H1 (cell line): ENCODE measurements at regions not wholly inside any gene's neighbourhood (a gene's known extent, or its start where the extent isn't known, plus 50 kb on each side); places are given as distances from the start of the nearest gene placed in this dataset.

Experiments
- CTCF ChIA-PET: fragments of 300-600 bp; sonication (Branson Sonifier 250); formaldehyde crosslinking; loops from one replicate; lab custom pipeline; 2021; ENCODE audit not compliant: partially characterized antibody; lab: Charles Lee
- POLR2A ChIA-PET: fragments of 300-600 bp; sonication (Branson Sonifier 250); formaldehyde crosslinking; loops from one replicate; lab custom pipeline; 2021; ENCODE audit warnings: inconsistent platforms; ENCODE audit not compliant: partially characterized antibody; lab: Charles Lee
- DNase-seq, 2 experiments: peaks; one replicate each; pipeline versions ENCODE4 v3.0.0 to v3.0.0-alpha.2; 2010 to 2022; ENCODE audit warnings: low spot score in 2 of 2, low read depth in 1 of 2, mixed read lengths in 1 of 2
- FAIRE-seq: peaks from 2 replicates; lab custom pipeline; 2011; peaks lifted over from hg19 to GRCh38; lab: Jason Lieb, UNC
- H2AFZ ChIP-seq: 2 replicates; pipeline ENCODE4 v1.8.1; 2012; ENCODE audit warnings: low read length, inconsistent platforms
- H2AK5ac ChIP-seq: 2 replicates; pipeline ENCODE4 v1.6.1; 2013; ENCODE audit warnings: low read depth, low read length
- H2BK120ac ChIP-seq: replicated peaks from 2 replicates; pipeline ENCODE3; 2013; ENCODE audit warnings: low read depth, low read length, inconsistent platforms
- H2BK12ac ChIP-seq: 2 replicates; pipeline ENCODE4 v1.6.1; 2013; ENCODE audit warnings: low read depth, low read length
- H2BK15ac ChIP-seq: 2 replicates; pipeline ENCODE4 v1.6.1; 2013; ENCODE audit warnings: low read length
- H2BK20ac ChIP-seq: 2 replicates; pipeline ENCODE4 v1.6.1; 2013; ENCODE audit warnings: low read length
- H2BK5ac ChIP-seq: 2 replicates; pipeline ENCODE4 v1.6.1; 2013; ENCODE audit warnings: low read depth, low read length
- H3K14ac ChIP-seq: 2 replicates; pipeline ENCODE4 v1.6.1; 2013; ENCODE audit warnings: inconsistent platforms; ENCODE audit not compliant: insufficient read length
- H3K18ac ChIP-seq: 2 replicates; pipeline ENCODE4 v1.6.1; 2013; ENCODE audit warnings: low read length; ENCODE audit errors: extremely low read depth
- H3K23ac ChIP-seq: 2 replicates; pipeline ENCODE4 v1.6.1; 2013; ENCODE audit warnings: inconsistent platforms; ENCODE audit not compliant: insufficient read length
- H3K23me2 ChIP-seq: 2 replicates; pipeline ENCODE4 v1.6.1; 2013; ENCODE audit warnings: low read depth, low read length
- H3K27ac ChIP-seq: 2 replicates; pipeline ENCODE4 v1.6.1; 2011; ENCODE audit warnings: low read depth, low read length, inconsistent platforms
- H3K27me3 ChIP-seq, 4 experiments: replicated peaks in 1 of 4; 1 replicate in 1 of 4; 2 replicates in 3 of 4; pipeline versions ENCODE4 v1.6.1 to v1.8.1; 2011 to 2013; ENCODE audit warnings: low read length in 3 of 4, mild to moderate bottlenecking in 3 of 4, inconsistent platforms in 2 of 4, mixed read lengths in 2 of 4, moderate library complexity in 1 of 4; ENCODE audit not compliant: control insufficient read depth in 3 of 4, insufficient read depth in 3 of 4; ENCODE audit errors: extremely low read depth in 1 of 4
- H3K36me3 ChIP-seq, 4 experiments: 2 replicates each; pipeline versions ENCODE4 v1.6.1 to v1.8.1; 2011 to 2013; ENCODE audit warnings: mild to moderate bottlenecking in 4 of 4, low read length in 3 of 4, moderate library complexity in 2 of 4, control low read depth in 1 of 4, inconsistent platforms in 1 of 4; ENCODE audit not compliant: insufficient read depth in 4 of 4, control insufficient read depth in 2 of 4
- H3K4ac ChIP-seq: replicated peaks from 2 replicates; pipeline ENCODE3; 2013; ENCODE audit warnings: low read length, low read depth, mixed read lengths, inconsistent platforms; ENCODE audit not compliant: insufficient read length
- H3K4me1 ChIP-seq, 4 experiments: replicated peaks in 1 of 4; 1 replicate in 1 of 4; 2 replicates in 3 of 4; pipeline versions ENCODE4 v1.6.1 to v1.8.1; 2011 to 2013; ENCODE audit warnings: low read length in 3 of 4, inconsistent platforms in 2 of 4, mixed read lengths in 1 of 4; ENCODE audit not compliant: insufficient read depth in 4 of 4, control insufficient read depth in 3 of 4
- H3K4me2 ChIP-seq, 2 experiments: 2 replicates each; pipeline versions ENCODE4 v1.6.1 to v1.8.1; 2011 to 2013; ENCODE audit warnings: low read depth in 2 of 2, low read length in 2 of 2, control low read depth in 1 of 2, inconsistent platforms in 1 of 2, mild to moderate bottlenecking in 1 of 2; ENCODE audit not compliant: insufficient read depth in 1 of 2
- H3K4me3 ChIP-seq, 4 experiments: fragments of 200-600, 300-600 bp in 1 of 4; sonication (generic), shearing (Covaris generic), sonication (Bioruptor Twin) in 1 of 4; 2 replicates each; pipeline versions ENCODE4 v1.5.1 to v1.8.1; 2011 to 2016; ENCODE audit warnings: low read length in 4 of 4, low read depth in 3 of 4, control low read depth in 2 of 4, inconsistent platforms in 2 of 4, mild to moderate bottlenecking in 2 of 4, mixed read lengths in 1 of 4, moderate library complexity in 1 of 4; ENCODE audit not compliant: insufficient read depth in 2 of 4; ENCODE audit errors: extremely low read depth in 1 of 4
- H3K56ac ChIP-seq: replicated peaks from 2 replicates; pipeline ENCODE3; 2013; ENCODE audit warnings: low read depth, mild to moderate bottlenecking, mixed read lengths, low read length, inconsistent platforms; ENCODE audit not compliant: insufficient read length
- H3K79me1 ChIP-seq: 2 replicates; pipeline ENCODE4 v1.6.1; 2013; ENCODE audit warnings: low read depth, low read length, control low read depth
- H3K79me2 ChIP-seq, 2 experiments: 2 replicates each; pipeline versions ENCODE4 v1.6.1 to v1.8.1; 2012 to 2013; ENCODE audit warnings: low read length in 2 of 2, mild to moderate bottlenecking in 2 of 2, inconsistent platforms in 1 of 2; ENCODE audit not compliant: insufficient read depth in 2 of 2, control insufficient read depth in 1 of 2
- H3K9ac ChIP-seq, 4 experiments: replicated peaks in 1 of 4; 1 replicate in 1 of 4; 2 replicates in 3 of 4; pipeline versions ENCODE4 v1.6.1 to v1.8.1; 2011 to 2013; ENCODE audit warnings: low read depth in 3 of 4, low read length in 3 of 4, control low read depth in 2 of 4, mild to moderate bottlenecking in 2 of 4, moderate library complexity in 2 of 4, inconsistent platforms in 1 of 4; ENCODE audit errors: extremely low read depth in 1 of 4
- H3K9me3 ChIP-seq, 2 experiments: 2 replicates each; pipeline versions ENCODE4 v1.6.1 to v1.8.1; 2012 to 2013; ENCODE audit warnings: mild to moderate bottlenecking in 2 of 2, moderate library complexity in 2 of 2, control low read depth in 1 of 2, inconsistent platforms in 1 of 2, low read depth in 1 of 2, low read length in 1 of 2, mixed read lengths in 1 of 2; ENCODE audit not compliant: insufficient read depth in 2 of 2
- H4K20me1 ChIP-seq, 2 experiments: replicated peaks in 1 of 2; 2 replicates each; pipeline versions ENCODE3 to v1.8.1; 2011 to 2013; ENCODE audit warnings: inconsistent platforms in 2 of 2, low read length in 2 of 2, mild to moderate bottlenecking in 1 of 2; ENCODE audit not compliant: insufficient read depth in 2 of 2, control insufficient read depth in 1 of 2
- H4K5ac ChIP-seq: 2 replicates; pipeline ENCODE4 v1.6.1; 2013; ENCODE audit warnings: low read length, low read depth, mixed read lengths, inconsistent platforms; ENCODE audit not compliant: insufficient read length
- H4K8ac ChIP-seq: 2 replicates; pipeline ENCODE4 v1.8.0; 2013; ENCODE audit warnings: mild to moderate bottlenecking, moderate library complexity, low read length, inconsistent platforms; ENCODE audit not compliant: insufficient read depth; ENCODE audit errors: extremely low read depth
- H4K91ac ChIP-seq: replicated peaks from 2 replicates; pipeline ENCODE3; 2013; ENCODE audit warnings: low read length, mixed read lengths, inconsistent platforms; ENCODE audit not compliant: insufficient read length
- CHD1 ChIP-seq: IDR thresholded peaks from 2 replicates; pipeline ENCODE4 v1.6.1; 2012; ENCODE audit warnings: low read depth, low read length, improper control_type of control experiment
- CREB1 ChIP-seq: IDR thresholded peaks from 2 replicates; pipeline ENCODE4 v1.6.1; 2012; ENCODE audit warnings: inconsistent platforms
- CTBP2 ChIP-seq: IDR thresholded peaks from 2 replicates; pipeline ENCODE4 v1.7.0; 2011; ENCODE audit warnings: borderline replicate concordance, mild to moderate bottlenecking, moderate library complexity, mixed read lengths, low read length; ENCODE audit not compliant: insufficient read depth, insufficient read length
- CTCF ChIP-seq, 3 experiments: IDR thresholded peaks; 1 replicate in 2 of 3; 2 replicates in 1 of 3; pipeline versions ENCODE4 v1.5.1 to v1.6.1; 2011; ENCODE audit warnings: low read length in 3 of 3, mild to moderate bottlenecking in 3 of 3, inconsistent platforms in 2 of 3, low read depth in 1 of 3, moderate library complexity in 1 of 3; ENCODE audit not compliant: insufficient read depth in 1 of 3; ENCODE audit errors: control extremely low read depth in 1 of 3
- EZH2 ChIP-seq: fragments of 200-600 bp; sonication (generic); IDR thresholded peaks from 2 replicates; pipeline ENCODE4 v1.7.1; 2012; ENCODE audit warnings: low read depth, mild to moderate bottlenecking, moderate library complexity, low read length, inconsistent platforms; ENCODE audit not compliant: severe bottlenecking
- GTF2F1 ChIP-seq: IDR thresholded peaks from 2 replicates; pipeline ENCODE4 v1.6.1; 2012; ENCODE audit warnings: low read depth, low read length, improper control_type of control experiment, borderline replicate concordance
- HDAC2 ChIP-seq, 2 experiments: fragments of 300-600 bp in 1 of 2; sonication (generic) in 1 of 2; IDR thresholded peaks; 2 replicates each; pipeline ENCODE4 v1.6.1; 2011 to 2012; ENCODE audit warnings: low read depth in 2 of 2, low read length in 2 of 2, mild to moderate bottlenecking in 2 of 2, moderate library complexity in 2 of 2, borderline replicate concordance in 1 of 2, inconsistent platforms in 1 of 2
- KDM1A ChIP-seq: fragments of 200-600, 300-600 bp; sonication (generic); IDR thresholded peaks from 2 replicates; pipeline ENCODE4 v1.7.1; 2016; ENCODE audit warnings: mild to moderate bottlenecking, low read length, borderline replicate concordance
- KDM5A ChIP-seq: fragments of 200-600 bp; IDR thresholded peaks from 2 replicates; pipeline ENCODE4 v1.7.1; 2012; ENCODE audit warnings: mild to moderate bottlenecking, low read length, inconsistent platforms, mixed read lengths
- SIN3A ChIP-seq, 2 experiments: IDR thresholded peaks in 1 of 2; conservative IDR thresholded peaks in 1 of 2; 2 replicates each; pipeline ENCODE4 v1.6.1; 2011 to 2012; ENCODE audit warnings: low read length in 2 of 2, improper control_type of control experiment in 1 of 2, low read depth in 1 of 2, mild to moderate bottlenecking in 1 of 2
- SIRT6 ChIP-seq: IDR thresholded peaks from one replicate; pipeline ENCODE4 v1.7.1; 2012; ENCODE audit warnings: low read length, inconsistent platforms
- WGBS, 2 experiments: shearing (Covaris generic) in 1 of 2; methylation state at CpG; one replicate each; pipeline versions ENCODE4 v1.1.6 to v1.1.7; 2013 to 2015; ENCODE audit warnings: low lambda C conversion rate in 2 of 2, mixed read lengths in 2 of 2, inconsistent platforms in 1 of 2, low coverage in 1 of 2, missing lambda C conversion rate in 1 of 2; ENCODE audit not compliant: insufficient replicate concordance in 2 of 2, insufficient coverage in 1 of 2, insufficient read length in 1 of 2; ENCODE audit errors: extremely low coverage in 1 of 2, missing lambda C conversion rate in 1 of 2; 5-methylcytosine and 5-hydroxymethylcytosine counted together

GRCh38 chrY:19023934-19024333 lies 250.4 kb upstream of the HSFY2 start:
- Histone ChIP-seq H4K20me1 (no peaks in the 10 kb centered on the region), H3K56ac (no peak overlapping the region), H2BK120ac (no peak overlapping the region), H3K9me3 (no peaks in the 10 kb centered on the region), H3K27ac (no peak overlapping the region), H4K8ac (no peak overlapping the region), H3K79me1 (no peaks in the 10 kb centered on the region), H2BK15ac (no peak overlapping the region), H4K5ac (no peak overlapping the region), H2BK12ac (no peak overlapping the region), H3K4me2 (peak overlapping the region; percentile 16 to 50; a peak in 2 of 4 replicates), H3K4ac (no peak overlapping the region), H2AFZ (no peak overlapping the region), H3K18ac (no peak overlapping the region), H3K4me1 (no peaks in the 10 kb centered on the region; a peak in 1 of 7 replicates), H3K23ac (no peak overlapping the region), H3K4me3 (peak overlapping the region in 1 of 4 experiments; percentile 3; a peak in 1 of 8 replicates), H3K27me3 (no peaks in the 10 kb centered on the region), H2BK20ac (no peak overlapping the region), H3K79me2 (peaks cover 0 to 33% of the 10 kb centered on the region in 2 experiments; a peak in 2 of 4 replicates), H3K9ac (no peak overlapping the region), H2BK5ac (no peak overlapping the region), H2AK5ac (no peak overlapping the region), H3K14ac (no peak overlapping the region), H3K23me2 (no peaks in the 10 kb centered on the region), H3K36me3 (no peaks in the 10 kb centered on the region), H4K91ac (no peak overlapping the region)
- no peak for FAIRE-seq
- no peak for DNase-seq
- POLR2A ChIA-PET, result interaction anchor here (1.1 kb wide), 1 partner anchor 19 kb away, joined by 3 read pairs; no protein-coding TSS in a partner anchor
- WGBS, 2 experiments, result 13% methylated on average over 2 of the region's 2 CpGs; no CpG with 5 or more reads in 1 of the 2 experiments
- CTCF ChIA-PET, result no interaction called here
- no peak for TF ChIP-seq HDAC2 (IDR thresholded peaks at IDR 0.05; ENCODE audit: borderline replicate concordance in 1 of 2, low read depth in 2 of 2, low read length in 2 of 2)
- no peak for TF ChIP-seq CTCF (IDR thresholded peaks at IDR 0.05; ENCODE audit: control extremely low read depth in 1 of 3, insufficient read depth in 1 of 3, low read depth in 1 of 3, low read length in 3 of 3)
- no peak for TF ChIP-seq KDM1A
- no peak for TF ChIP-seq SIN3A (conservative IDR thresholded peaks at IDR 0.05 in 1 of 2, IDR thresholded peaks at IDR 0.05 in 1 of 2; ENCODE audit: low read depth in 1 of 2, low read length in 2 of 2)
- no peak for TF ChIP-seq EZH2
- no peak for TF ChIP-seq CHD1
- TF ChIP-seq KDM5A, result no peak
- TF ChIP-seq SIRT6, result no peak
- TF ChIP-seq GTF2F1, result no peak
- no peak for TF ChIP-seq CREB1
- no peak for TF ChIP-seq CTBP2
